ENCODE measurements at regions not wholly inside any gene's neighbourhood (a gene's known extent, or its start where the extent isn't known, plus 50 kb on each side); places are given as distances from the start of the nearest gene placed in this dataset.

DNA sequence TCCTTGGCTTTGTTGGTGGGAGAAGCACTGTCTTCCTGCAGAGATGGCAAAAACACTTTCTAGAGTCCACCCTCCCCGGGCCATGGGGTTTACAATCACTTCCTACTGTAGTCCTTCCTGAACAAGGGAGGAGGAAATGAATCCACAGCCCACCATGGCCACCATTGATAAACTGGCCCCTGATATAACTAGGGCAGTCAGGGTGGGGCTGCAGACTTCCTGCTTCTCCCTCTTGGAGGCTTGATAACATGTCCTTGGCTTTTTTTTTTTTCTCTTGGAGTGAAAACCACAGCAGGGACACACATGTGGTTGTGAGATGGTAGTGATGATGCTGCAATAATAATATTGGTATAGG, 437.8 kb downstream of the ZNF521 start:
- ATAC-seq (replicated peaks): no peak
- H3K4me1 Mint-ChIP-seq: peaks cover 9 to 16% of the 10 kb centered on the region in 2 donors

DNA sequence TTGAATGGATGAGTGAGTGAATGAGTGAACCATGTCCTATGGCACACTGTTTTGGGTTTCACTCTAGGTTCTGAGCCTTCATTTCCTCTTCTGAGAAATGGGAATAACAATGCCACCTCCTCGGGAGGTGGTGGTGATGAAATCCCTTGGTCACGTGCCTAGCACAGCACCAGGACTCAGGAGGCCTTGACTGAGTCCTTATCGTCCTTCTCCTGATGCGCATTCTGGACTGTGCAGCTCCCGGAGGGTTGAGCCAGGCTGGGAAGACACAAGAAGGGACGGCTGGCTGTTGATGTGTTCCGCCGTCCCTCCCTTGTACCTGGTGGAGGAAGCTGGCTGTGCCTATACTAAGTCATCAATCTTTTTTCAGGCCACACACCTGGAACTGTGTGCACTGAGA, 437.3 kb downstream of the ZNF521 start:
- Mint-ChIP-seq H3K9me3 (no peaks in the 10 kb centered on the region), H3K27me3 (peaks cover 0 to 12% of the 10 kb centered on the region in 2 donors), H3K4me1 (peaks cover 9 to 16% of the 10 kb centered on the region in 2 donors), H3K4me3 (no peak overlapping the region), H3K27ac (no peak overlapping the region), H3K36me3 (no peaks in the 10 kb centered on the region)
- DNase-seq (no peak), ATAC-seq (replicated peaks) (no peak)

More for the DNA sequence above, 437.8 kb downstream of the ZNF521 start:
- Mint-ChIP-seq H3K9me3 (no peaks in the 10 kb centered on the region), H3K36me3 (no peaks in the 10 kb centered on the region), H3K27me3 (peaks cover 0 to 12% of the 10 kb centered on the region in 2 donors), H3K4me3 (no peak overlapping the region), H3K27ac (no peak overlapping the region)
- no peak for DNase-seq

DNA sequence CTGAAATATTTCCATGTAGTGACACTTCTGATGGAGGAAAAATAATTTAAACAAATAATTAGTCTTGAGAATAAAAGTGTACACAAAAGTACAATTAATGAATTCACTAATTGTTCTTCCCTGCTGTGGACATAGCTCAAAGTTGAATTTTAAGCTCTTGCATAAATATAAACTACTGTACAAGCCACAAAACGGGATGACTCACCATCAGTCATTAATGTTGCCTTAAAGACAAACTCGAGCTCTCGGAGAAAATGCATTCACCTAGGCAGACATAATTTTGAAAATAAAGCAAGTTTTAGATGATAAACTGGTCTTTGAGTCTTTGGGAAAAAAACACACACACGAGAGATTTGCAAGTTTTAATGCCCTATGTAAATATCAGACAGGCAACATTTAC, 436.4 kb downstream of the ZNF521 start:
- Mint-ChIP-seq H3K4me3 (no peak overlapping the region), H3K27ac (no peak overlapping the region), H3K36me3 (no peaks in the 10 kb centered on the region), H3K27me3 (peaks cover 0 to 12% of the 10 kb centered on the region in 2 donors), H3K4me1 (peaks cover 9 to 16% of the 10 kb centered on the region in 2 donors), H3K9me3 (no peaks in the 10 kb centered on the region)
- ATAC-seq (replicated peaks) (no peak), DNase-seq (no peak)

DNA sequence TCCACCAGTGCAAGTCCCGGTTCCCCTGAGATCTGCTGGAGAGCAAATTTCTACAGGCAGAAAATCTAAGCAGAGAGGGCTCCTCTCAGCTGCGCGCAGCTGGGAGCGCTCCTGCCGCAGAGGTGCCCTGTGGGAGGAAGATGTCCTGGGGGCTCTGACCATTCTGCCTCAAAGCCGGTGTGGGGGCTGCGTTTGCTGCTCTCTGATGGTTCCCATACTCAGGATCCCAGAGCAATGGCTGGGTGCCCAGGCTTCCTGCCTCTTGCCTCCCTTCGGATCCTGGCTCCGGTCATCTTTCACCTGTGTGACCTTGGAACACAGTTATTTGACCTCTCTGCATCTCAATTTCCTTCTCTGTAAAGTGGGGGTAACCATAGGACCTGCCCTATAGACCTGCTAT, 434.2 kb downstream of the ZNF521 start:
- H3K27ac Mint-ChIP-seq: no peak overlapping the region
- no peaks in the 10 kb centered on the region for H3K36me3 Mint-ChIP-seq
- no peak overlapping the region for H3K4me3 Mint-ChIP-seq
- H3K27me3 Mint-ChIP-seq: peaks cover 0 to 9% of the 10 kb centered on the region in 2 donors
- H3K9me3 Mint-ChIP-seq: no peaks in the 10 kb centered on the region
- no peak for ATAC-seq (replicated peaks)
- DNase-seq: no peak
- H3K4me1 Mint-ChIP-seq: peaks cover 21 to 32% of the 10 kb centered on the region in 2 donors

DNA sequence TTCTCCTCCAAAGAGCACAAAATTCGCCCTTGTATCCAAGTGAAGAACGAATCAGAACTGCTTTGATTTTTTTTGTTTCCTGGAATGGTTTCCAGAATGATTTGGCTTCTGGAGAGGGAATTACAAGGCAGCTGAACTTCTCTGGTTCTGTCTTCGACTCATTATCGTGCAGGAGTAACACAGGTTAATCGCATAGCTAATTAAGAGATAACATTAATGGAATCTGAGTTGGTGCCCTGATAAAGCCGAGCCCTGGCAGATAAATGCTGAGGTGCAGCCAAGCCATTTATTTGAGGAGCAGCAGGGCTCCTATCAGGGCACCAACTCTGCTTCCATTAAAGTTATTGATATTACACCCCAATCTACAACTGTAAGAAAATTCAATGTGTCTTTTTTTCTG, 433.7 kb downstream of the ZNF521 start:
- H3K27me3 Mint-ChIP-seq: peaks cover 0 to 9% of the 10 kb centered on the region in 2 donors
- H3K36me3 Mint-ChIP-seq: no peaks in the 10 kb centered on the region
- H3K27ac Mint-ChIP-seq: no peak overlapping the region
- H3K9me3 Mint-ChIP-seq: no peaks in the 10 kb centered on the region
- DNase-seq (no peak), ATAC-seq (replicated peaks) (no peak)
- no peak overlapping the region for H3K4me3 Mint-ChIP-seq
- peaks cover 24 to 37% of the 10 kb centered on the region in 2 donors for H3K4me1 Mint-ChIP-seq

DNA sequence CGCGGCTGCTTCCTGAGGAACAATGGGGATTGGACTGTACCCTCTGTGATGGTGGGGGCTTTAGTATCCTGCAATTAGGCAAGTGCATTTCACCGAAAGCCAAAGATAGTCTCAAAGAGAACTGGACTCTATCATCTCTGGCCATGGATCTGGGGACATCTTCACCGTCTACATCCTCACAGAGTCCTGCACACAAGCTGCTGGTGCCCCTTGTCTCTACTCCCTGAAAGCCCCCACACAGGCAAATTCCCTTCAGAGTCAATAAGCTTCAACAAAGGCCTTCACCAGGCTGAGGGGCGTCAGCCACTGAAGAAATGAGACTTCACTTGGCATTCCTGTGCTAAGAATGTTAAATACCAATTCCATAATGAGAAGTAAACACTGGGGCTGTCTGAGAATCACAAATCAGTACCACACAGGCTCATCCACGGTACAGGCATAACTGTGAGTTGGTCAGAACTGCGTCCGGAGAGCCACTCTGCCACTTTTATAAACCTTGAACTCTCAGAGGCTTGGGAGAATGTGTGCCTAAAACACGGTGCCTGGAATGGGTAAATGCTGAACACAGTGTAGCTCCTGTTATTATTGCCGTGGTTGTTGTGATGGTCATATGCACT, 432.7 kb downstream of the ZNF521 start:
- no peak for DNase-seq
- ATAC-seq (replicated peaks): no peak
- Mint-ChIP-seq H3K9me3 (no peaks in the 10 kb centered on the region), H3K4me1 (peaks cover 35 to 44% of the 10 kb centered on the region in 2 donors), H3K27ac (no peak overlapping the region), H3K4me3 (no peak overlapping the region), H3K27me3 (peaks cover 0 to 9% of the 10 kb centered on the region in 2 donors), H3K36me3 (no peaks in the 10 kb centered on the region)

DNA sequence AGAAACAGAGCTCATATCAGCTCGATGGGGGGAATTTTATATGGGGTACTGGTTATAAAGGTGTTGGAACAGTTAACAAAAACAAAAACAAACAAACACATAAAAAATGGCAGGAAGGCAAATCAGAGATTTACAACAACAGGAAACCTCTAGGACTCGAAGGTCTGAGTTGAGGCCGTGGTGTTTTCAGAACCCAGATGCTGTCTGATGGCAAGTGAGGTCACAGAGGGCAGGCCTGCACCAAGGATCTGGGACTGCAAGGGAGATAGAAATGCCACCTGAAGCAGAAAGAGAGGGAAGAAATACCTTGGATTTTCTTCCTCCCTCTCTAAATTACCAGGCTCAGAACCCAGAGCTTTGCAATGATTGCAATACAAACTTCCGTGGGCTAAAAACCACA, 429.5 kb downstream of the ZNF521 start:
- Mint-ChIP-seq H3K4me3 (peak overlapping the region in 1 of 2 donors; percentile 39), H3K9me3 (peaks cover 0 to 2% of the 10 kb centered on the region in 2 donors), H3K4me1 (peaks cover 51 to 63% of the 10 kb centered on the region in 2 donors), H3K27me3 (peaks cover 0 to under 1% of the 10 kb centered on the region in 2 donors), H3K27ac (no peak overlapping the region), H3K36me3 (no peaks in the 10 kb centered on the region)
- DNase-seq: no peak
- ATAC-seq (replicated peaks): peak; percentile 39 to 45

DNA sequence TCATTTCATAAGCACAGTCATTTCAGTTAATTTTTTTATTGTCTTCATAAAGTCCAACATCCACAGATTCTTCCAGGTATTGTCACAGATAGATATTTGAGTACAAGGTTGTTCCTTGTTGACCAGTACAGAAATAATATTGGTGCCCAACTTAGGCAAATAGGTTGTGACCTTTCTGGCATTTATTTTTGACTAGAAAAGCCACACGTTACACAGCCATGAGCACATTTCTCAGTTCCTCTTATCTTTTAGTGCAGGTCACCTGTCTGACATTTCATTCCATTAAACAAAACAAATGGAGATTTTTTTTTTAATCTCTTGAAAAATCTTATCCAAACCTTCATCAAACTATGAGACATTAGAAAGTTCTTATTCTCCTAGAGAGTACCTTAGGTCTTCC, 428.8 kb downstream of the ZNF521 start:
- Mint-ChIP-seq H3K27ac (peak overlapping the region; percentile 62), H3K9me3 (peaks cover 0 to 2% of the 10 kb centered on the region in 2 donors), H3K4me1 (peaks cover 52 to 70% of the 10 kb centered on the region in 2 donors), H3K36me3 (no peaks in the 10 kb centered on the region), H3K27me3 (no peaks in the 10 kb centered on the region), H3K4me3 (peak overlapping the region; percentile 15 to 39)
- ATAC-seq (replicated peaks) (peak; percentile 84 to 86), DNase-seq (no peak)

DNA sequence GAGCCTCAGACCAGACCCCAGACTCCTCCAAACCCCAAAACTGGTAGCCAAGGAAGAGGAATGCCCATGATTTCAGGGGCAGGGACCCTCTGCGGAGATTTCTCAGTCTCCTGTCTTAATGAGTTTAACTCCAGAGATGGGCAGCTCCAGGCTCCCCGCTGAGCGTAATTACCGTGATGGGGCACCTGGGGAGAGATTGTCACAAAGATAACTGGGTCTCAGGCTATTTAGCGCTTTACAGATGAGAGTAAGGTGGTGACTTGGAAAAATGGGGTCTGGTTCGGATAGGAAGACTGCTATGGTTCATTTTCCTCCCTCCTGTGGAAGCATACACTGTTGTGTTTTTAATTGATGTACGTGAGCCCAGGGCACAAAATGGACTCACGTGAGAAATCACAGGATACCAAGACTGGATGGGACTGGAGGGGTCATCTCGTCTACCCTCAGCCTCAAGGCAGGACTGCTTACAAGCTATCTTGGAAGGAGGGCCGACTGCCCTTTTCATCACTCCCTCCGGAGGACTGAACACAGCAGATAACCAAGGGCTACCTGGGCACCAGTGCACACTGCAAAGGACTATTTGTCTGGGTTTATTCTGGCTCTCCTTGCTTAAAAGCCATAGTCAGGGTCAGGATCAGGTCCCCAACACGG, 427.8 kb downstream of the ZNF521 start:
- Mint-ChIP-seq H3K27ac (peak overlapping the region; percentile 22), H3K36me3 (no peaks in the 10 kb centered on the region), H3K4me1 (peaks cover 60 to 80% of the 10 kb centered on the region in 2 donors), H3K9me3 (peaks cover 0 to 2% of the 10 kb centered on the region in 2 donors), H3K4me3 (no peak overlapping the region), H3K27me3 (no peaks in the 10 kb centered on the region)
- ATAC-seq (replicated peaks) (no peak), DNase-seq (no peak)

DNA sequence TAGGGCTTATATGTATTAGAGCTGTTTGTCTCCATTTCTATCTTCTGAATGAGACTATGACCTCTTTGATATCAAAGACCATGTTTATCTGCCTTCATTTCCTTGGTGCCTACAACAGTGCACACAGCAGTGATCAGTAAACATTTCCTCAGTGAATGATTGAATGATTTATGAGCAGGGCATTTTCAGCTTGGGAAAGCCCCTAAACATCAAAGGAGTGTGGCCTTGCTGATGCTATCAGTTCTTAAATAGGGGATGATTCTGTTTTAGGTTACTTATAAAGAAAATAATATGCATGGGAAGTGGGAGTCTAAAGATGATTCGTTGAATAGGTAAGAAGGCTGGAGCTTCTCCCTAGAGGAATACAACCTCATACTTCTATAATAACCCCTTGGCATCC, 425.3 kb downstream of the ZNF521 start:
- Mint-ChIP-seq H3K27ac (no peak overlapping the region), H3K36me3 (no peaks in the 10 kb centered on the region)

DNA sequence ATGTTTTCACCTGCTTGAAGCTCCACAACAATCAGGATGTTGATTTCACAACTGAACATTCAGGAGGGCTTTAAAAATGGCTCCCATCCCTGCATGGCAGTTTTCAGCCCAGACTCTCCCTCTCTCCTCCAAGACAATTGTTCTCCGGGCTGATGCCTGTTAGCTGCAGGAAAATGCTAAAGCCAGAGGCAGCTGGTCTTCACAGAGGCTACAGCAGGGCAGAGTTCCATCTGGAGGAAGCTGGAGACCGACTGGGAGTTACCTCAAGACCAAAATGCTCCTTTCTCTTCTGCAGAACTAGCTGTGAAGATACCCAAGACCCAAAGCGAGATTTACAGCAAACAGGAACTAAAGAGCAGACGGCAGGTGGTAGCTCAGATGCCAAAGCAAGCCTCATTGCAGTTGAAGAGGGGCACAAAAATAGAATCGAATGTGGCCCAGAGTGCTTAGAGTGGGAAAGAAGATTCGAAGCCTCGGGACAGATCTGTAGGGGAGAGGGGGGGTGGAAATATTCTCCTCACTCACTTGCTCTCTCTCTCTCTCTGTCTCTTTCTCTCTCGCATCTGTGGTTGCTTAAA, 423.6 kb downstream of the ZNF521 start:
- DNase-seq: no peak
- Mint-ChIP-seq H3K4me3 (peak overlapping the region in 1 of 2 donors; percentile 58), H3K27ac (peak overlapping the region; percentile 88), H3K27me3 (no peaks in the 10 kb centered on the region), H3K4me1 (peaks cover 60 to 86% of the 10 kb centered on the region in 2 donors), H3K36me3 (no peaks in the 10 kb centered on the region), H3K9me3 (peaks cover 0 to 2% of the 10 kb centered on the region in 2 donors)
- ATAC-seq (replicated peaks): peak; percentile 26 to 58

More for the DNA sequence above, 425.3 kb downstream of the ZNF521 start:
- Mint-ChIP-seq H3K4me1 (peaks cover 70 to 100% of the 10 kb centered on the region in 2 donors), H3K27me3 (no peaks in the 10 kb centered on the region), H3K4me3 (peak overlapping the region in 1 of 2 donors; percentile 28), H3K9me3 (peaks cover 0 to 2% of the 10 kb centered on the region in 2 donors)
- DNase-seq: no peak
- ATAC-seq (replicated peaks): peak; percentile 54 to 59

DNA sequence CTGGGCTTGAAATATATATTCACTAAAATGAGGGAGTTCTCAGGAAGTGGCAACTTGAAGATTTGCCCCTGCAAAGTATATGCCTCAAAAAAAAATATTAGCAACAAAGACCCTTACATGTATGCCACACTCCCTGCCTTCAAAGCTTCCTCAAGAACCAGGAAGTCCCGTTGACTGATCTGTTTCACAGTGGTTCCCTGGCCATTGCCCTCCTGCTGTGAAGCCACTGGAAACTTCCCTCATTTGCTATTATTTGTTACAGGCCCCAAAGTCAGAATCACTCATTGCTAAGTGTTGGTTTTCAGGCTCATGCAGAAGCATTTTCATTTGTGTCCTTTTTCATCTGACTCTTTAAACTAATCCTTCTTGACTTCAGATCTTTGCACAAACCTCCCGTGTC, 421.5 kb downstream of the ZNF521 start:
- peak; percentile 21 to 35 for ATAC-seq (replicated peaks)
- Mint-ChIP-seq H3K36me3 (no peaks in the 10 kb centered on the region), H3K9me3 (peaks cover 0 to 2% of the 10 kb centered on the region in 2 donors), H3K4me1 (peaks cover 44 to 73% of the 10 kb centered on the region in 2 donors), H3K27me3 (no peaks in the 10 kb centered on the region), H3K4me3 (peak overlapping the region in 1 of 2 donors; percentile 7), H3K27ac (peak overlapping the region; percentile 49)
- no peak for DNase-seq

DNA sequence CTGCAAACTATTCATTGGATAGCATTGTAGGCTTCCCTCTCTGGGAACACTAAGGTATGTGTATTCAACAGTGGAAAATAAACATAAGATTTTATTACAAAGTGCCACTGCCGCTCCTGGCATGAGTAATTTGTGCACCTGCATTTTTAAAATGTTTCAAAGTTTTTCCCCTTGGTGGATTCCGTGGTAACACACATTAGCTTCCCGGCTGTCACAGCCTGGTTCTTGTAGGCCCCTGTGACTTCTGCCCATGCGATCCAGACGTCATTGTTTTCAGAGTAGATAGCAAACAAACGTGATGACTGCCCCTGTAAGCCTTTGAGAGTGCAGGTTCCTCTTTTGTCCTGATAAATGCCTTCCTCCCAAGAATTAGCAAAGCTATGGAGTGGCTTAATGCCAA, 421.0 kb downstream of the ZNF521 start:
- Mint-ChIP-seq H3K9me3 (peaks cover 0 to 2% of the 10 kb centered on the region in 2 donors), H3K27ac (peak overlapping the region; percentile 49), H3K27me3 (no peaks in the 10 kb centered on the region), H3K4me3 (peak overlapping the region in 1 of 2 donors; percentile 7), H3K4me1 (peaks cover 39 to 68% of the 10 kb centered on the region in 2 donors), H3K36me3 (no peaks in the 10 kb centered on the region)
- ATAC-seq (replicated peaks): peak; percentile 82 to 83
- peak; percentile 37 for DNase-seq

DNA sequence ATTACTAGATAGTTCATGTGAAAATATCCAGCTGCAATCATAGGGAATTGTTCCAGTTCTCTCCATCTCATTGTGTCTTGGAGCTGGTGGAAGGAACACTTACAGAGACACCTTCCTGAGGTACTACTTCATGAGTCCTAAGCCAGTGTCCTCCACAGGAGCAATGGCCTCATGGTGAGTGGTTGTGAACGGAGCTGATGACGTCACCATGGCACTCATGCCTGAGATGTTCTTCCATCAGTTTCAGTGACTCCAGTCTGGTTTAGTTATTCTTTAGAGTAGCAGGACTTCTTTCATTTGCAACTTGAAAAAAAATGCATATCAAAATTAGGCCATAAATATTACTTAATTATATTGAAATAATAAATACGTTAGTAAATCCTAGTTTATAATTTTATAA, 418.6 kb downstream of the ZNF521 start:
- Mint-ChIP-seq H3K36me3 (no peaks in the 10 kb centered on the region), H3K9me3 (no peaks in the 10 kb centered on the region), H3K27ac (no peak overlapping the region), H3K27me3 (no peaks in the 10 kb centered on the region), H3K4me3 (no peak overlapping the region), H3K4me1 (peaks cover 27 to 44% of the 10 kb centered on the region in 2 donors)
- no peak for DNase-seq
- no peak for ATAC-seq (replicated peaks)
